KMS-11 (cell line): ENCODE measurements at regions not wholly inside any gene's neighbourhood (a gene's known extent, or its start where the extent isn't known, plus 50 kb on each side); places are given as distances from the start of the nearest gene placed in this dataset.

Experiments
- H2AFZ ChIP-seq: fragments of 200-600 bp; sonication (generic); 2 replicates; pipeline ENCODE4 v1.6.1; 2016; ENCODE audit warnings: antibody characterized with exemption, mixed run types, low read depth
- H3K27ac ChIP-seq: fragments of 200-600 bp; sonication (generic); 2 replicates; pipeline ENCODE4 v1.6.1; 2016; ENCODE audit warnings: mild to moderate bottlenecking, mixed run types
- H3K27me3 ChIP-seq: fragments of 200-600 bp; sonication (generic); 2 replicates; pipeline ENCODE4 v1.6.1; 2017; ENCODE audit warnings: mild to moderate bottlenecking, low read depth, mixed run types, moderate library complexity; ENCODE audit not compliant: insufficient read depth
- H3K36me3 ChIP-seq: fragments of 200-600 bp; sonication (generic); 2 replicates; pipeline ENCODE4 v1.6.1; 2017; ENCODE audit warnings: mild to moderate bottlenecking, mixed run types; ENCODE audit not compliant: insufficient read depth
- H3K4me1 ChIP-seq: fragments of 200-600 bp; sonication (generic); 2 replicates; pipeline ENCODE4 v1.6.1; 2016; ENCODE audit warnings: mild to moderate bottlenecking, low read depth, mixed run types; ENCODE audit not compliant: poor library complexity, severe bottlenecking
- H3K4me2 ChIP-seq: fragments of 200-600 bp; sonication (generic); 2 replicates; pipeline ENCODE4 v1.7.0; 2016; ENCODE audit warnings: mild to moderate bottlenecking, mixed run types
- H3K4me3 ChIP-seq: fragments of 200-600 bp; sonication (generic); IDR thresholded peaks from 2 replicates; pipeline ENCODE4 v1.6.1; 2017; ENCODE audit warnings: low read depth, low read length, mixed read lengths; ENCODE audit not compliant: insufficient read depth
- H3K79me2 ChIP-seq: fragments of 200-600 bp; sonication (generic); 2 replicates; pipeline ENCODE4 v1.6.1; 2016; ENCODE audit warnings: low read depth, mixed run types; ENCODE audit not compliant: insufficient read depth
- H3K9ac ChIP-seq: fragments of 200-600 bp; sonication (generic); 2 replicates; pipeline ENCODE4 v1.6.1; 2016; ENCODE audit warnings: mild to moderate bottlenecking, mixed run types
- H4K20me1 ChIP-seq: fragments of 200-600 bp; sonication (generic); 2 replicates; pipeline ENCODE4 v1.6.1; 2016; ENCODE audit warnings: mild to moderate bottlenecking, mixed run types; ENCODE audit not compliant: insufficient read depth
- TF ChIP-seq, protein P1 (sequence below): fragments of 200-600 bp; sonication (generic); conservative IDR thresholded peaks from 2 replicates; pipeline ENCODE4 v1.6.1; 2017; ENCODE audit warnings: low read depth, mild to moderate bottlenecking, antibody characterized with exemption, low read length, moderate library complexity, mixed read lengths

DNA sequence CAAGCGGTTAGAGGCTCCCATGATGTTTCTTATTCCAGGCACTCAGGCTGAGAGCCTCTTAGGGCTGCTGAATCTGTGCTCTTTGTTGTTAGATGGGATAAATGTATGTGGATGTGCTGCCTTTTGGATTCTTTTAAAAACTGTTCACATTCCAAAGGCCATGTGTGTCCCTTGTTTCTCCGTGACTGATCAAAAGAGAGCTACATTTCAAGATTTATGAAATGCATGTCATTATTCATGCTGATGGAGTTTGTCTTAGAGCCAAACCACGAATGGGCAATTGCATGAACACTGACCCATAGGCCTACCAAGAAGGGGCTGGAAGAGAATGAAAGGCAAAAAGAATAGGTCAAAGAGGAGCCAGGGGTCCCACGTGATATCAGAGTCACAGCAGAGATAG is 104.9 kb upstream of the TSHZ2 start:
- Histone ChIP-seq H2AFZ (no peak overlapping the region), H3K36me3 (no peaks in the 10 kb centered on the region), H3K4me2 (no peak overlapping the region), H3K27ac (no peak overlapping the region), H3K79me2 (no peaks in the 10 kb centered on the region), H3K9ac (no peak overlapping the region), H3K27me3 (no peaks in the 10 kb centered on the region), H4K20me1 (no peaks in the 10 kb centered on the region), H3K4me3 (no peak overlapping the region), H3K4me1 (no peaks in the 10 kb centered on the region)
- TF ChIP-seq, protein P1, sequence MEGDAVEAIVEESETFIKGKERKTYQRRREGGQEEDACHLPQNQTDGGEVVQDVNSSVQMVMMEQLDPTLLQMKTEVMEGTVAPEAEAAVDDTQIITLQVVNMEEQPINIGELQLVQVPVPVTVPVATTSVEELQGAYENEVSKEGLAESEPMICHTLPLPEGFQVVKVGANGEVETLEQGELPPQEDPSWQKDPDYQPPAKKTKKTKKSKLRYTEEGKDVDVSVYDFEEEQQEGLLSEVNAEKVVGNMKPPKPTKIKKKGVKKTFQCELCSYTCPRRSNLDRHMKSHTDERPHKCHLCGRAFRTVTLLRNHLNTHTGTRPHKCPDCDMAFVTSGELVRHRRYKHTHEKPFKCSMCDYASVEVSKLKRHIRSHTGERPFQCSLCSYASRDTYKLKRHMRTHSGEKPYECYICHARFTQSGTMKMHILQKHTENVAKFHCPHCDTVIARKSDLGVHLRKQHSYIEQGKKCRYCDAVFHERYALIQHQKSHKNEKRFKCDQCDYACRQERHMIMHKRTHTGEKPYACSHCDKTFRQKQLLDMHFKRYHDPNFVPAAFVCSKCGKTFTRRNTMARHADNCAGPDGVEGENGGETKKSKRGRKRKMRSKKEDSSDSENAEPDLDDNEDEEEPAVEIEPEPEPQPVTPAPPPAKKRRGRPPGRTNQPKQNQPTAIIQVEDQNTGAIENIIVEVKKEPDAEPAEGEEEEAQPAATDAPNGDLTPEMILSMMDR, result no peak

DNA sequence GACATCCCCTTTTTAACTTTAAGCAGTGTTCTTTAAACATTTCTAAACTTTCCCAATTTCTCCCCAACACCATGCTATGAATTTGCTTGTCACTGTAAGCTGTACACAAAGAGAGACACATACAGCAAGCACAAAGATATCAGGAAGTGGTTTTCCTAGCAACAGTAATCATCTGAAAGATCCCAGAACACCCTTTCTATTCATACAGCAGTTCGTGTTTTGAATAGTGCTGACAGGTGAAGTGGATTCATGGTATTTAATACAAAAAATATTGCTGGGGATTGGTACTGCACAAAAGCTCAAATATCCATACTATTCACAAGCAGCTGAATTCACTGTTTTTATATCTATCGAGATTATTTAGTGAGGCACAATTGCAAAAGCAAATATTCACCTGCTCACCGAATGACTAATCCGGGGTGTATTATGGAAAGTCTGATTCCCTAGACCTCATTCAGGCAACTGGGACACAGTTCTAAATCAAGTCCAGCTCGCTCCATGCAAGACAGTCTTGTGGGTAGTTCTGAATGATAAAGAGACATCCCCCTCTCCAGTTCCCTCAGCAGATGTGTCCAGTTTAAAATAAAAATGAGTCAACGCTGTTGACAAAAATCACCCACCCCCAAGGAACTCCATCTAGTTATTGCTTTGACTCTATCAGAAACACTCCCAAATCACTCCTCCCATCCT is 107.1 kb upstream of the TSHZ2 start:
- H3K36me3 ChIP-seq, result no peaks in the 10 kb centered on the region
- no peak overlapping the region for H3K27ac ChIP-seq
- no peak overlapping the region for H3K4me2 ChIP-seq
- H2AFZ ChIP-seq, result no peak overlapping the region
- H3K27me3 ChIP-seq, result no peaks in the 10 kb centered on the region
- H4K20me1 ChIP-seq, result no peaks in the 10 kb centered on the region
- H3K9ac ChIP-seq, result no peak overlapping the region
- no peaks in the 10 kb centered on the region for H3K4me1 ChIP-seq
- TF ChIP-seq, protein P1, result no peak
- no peak overlapping the region for H3K4me3 ChIP-seq
- no peaks in the 10 kb centered on the region for H3K79me2 ChIP-seq

DNA sequence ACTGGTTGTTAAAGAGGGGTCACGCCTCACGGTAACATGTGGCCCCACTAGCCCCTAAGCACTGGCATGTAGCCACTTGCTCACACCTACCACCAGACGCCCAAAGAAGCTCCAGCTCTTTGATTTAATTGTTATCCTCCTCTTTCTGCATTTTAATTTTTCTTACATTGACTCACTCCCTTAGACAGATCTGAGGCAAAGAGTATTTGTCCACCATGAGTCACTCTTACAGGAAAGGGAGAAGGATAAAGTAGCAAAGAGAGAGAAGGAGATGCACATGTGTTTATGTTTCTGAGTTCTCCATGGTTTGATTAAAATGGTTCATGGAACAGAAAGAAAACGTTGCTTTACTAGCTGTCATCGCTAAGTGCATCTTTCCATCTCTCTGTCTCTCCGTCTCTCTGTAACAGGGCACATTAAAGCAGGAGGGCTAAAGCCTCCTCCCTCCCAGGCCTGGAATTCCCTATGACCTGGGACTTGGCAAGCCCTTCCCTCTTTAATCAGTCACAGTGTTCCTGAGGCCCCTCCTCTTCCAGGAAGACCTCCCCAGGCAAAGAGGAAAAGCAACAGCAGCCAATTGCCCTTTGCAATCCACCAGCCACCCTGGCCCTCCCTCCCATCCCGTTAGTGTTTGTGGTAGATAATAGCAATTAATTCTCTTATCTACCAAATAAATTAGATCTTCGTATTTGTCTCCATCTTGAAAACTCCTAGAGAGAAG is 112.8 kb upstream of the TSHZ2 start:
- no peak overlapping the region for H3K9ac ChIP-seq
- H3K27ac ChIP-seq, result no peak overlapping the region
- no peaks in the 10 kb centered on the region for H3K27me3 ChIP-seq
- TF ChIP-seq, protein P1, result no peak
- no peak overlapping the region for H2AFZ ChIP-seq
- no peak overlapping the region for H3K4me2 ChIP-seq
- no peak overlapping the region for H3K4me3 ChIP-seq
- no peaks in the 10 kb centered on the region for H3K4me1 ChIP-seq
- H3K36me3 ChIP-seq, result no peaks in the 10 kb centered on the region
- no peaks in the 10 kb centered on the region for H3K79me2 ChIP-seq
- H4K20me1 ChIP-seq, result no peaks in the 10 kb centered on the region

DNA sequence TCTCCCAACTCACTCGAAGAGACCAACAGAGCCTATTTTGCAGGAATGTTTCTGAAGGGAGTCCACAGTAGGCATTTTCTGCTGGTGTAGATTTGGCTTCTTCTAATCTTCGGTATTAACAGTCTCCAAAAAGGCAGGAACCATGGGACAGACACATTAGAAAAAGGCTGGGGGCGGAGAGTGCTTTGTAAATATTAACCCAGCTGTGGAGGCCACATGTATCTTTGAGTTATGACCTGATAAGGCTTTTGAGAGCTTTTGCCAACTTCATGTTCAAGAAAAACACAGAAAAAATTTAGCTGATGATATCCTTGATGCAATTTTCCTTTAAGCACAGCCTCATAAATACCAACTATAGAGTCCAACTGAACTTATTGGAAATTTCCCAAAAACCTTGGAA is 119.4 kb upstream of the TSHZ2 start:
- Histone ChIP-seq H3K79me2 (no peaks in the 10 kb centered on the region), H3K27ac (no peak overlapping the region), H3K36me3 (no peaks in the 10 kb centered on the region), H3K4me2 (no peak overlapping the region), H4K20me1 (no peaks in the 10 kb centered on the region), H3K4me1 (no peaks in the 10 kb centered on the region), H2AFZ (no peak overlapping the region), H3K9ac (no peak overlapping the region), H3K27me3 (no peaks in the 10 kb centered on the region), H3K4me3 (no peak overlapping the region)
- TF ChIP-seq, protein P1, result no peak
